ENCODE measurements at regions not wholly inside any gene's neighbourhood (a gene's known extent, or its start where the extent isn't known, plus 50 kb on each side); places are given as distances from the start of the nearest gene placed in this dataset.

- TF ChIP-seq POLR2AphosphoS5 (IDR thresholded peaks at IDR 0.05; ENCODE audit: low read depth, low read length) (no peak), TAF1 (IDR thresholded peaks at IDR 0.05; ENCODE audit: borderline replicate concordance, insufficient read depth, low read length) (no peak), SIN3A (IDR thresholded peaks at IDR 0.05; ENCODE audit: borderline replicate concordance, insufficient read depth, low read length) (no peak), REST (IDR thresholded peaks at IDR 0.05; ENCODE audit: insufficient read depth in 1 of 2, low read depth in 2 of 2, low read length in 2 of 2) (no peak), FOXP2 (optimal IDR thresholded peaks at IDR 0.05; ENCODE audit: borderline replicate concordance, extremely low read depth, extremely low read length, insufficient read depth) (no peak)
These were observed 443.1 kb upstream of the OPRM1 start for GRCh38 chr6:153595903-153596302.

Data from PFSK-1 (cell line).